Limb (tissue), 2 donors: ENCODE measurements at regions not wholly inside any gene's neighbourhood (a gene's known extent, or its start where the extent isn't known, plus 50 kb on each side); places are given as distances from the start of the nearest gene placed in this dataset.

Experiments
- DNase-seq, 2 donors: peaks; one replicate each; pipeline ENCODE4 v3.0.0-alpha.2; 2016; ENCODE audit errors: extremely low spot score in 2 of 2

DNA sequence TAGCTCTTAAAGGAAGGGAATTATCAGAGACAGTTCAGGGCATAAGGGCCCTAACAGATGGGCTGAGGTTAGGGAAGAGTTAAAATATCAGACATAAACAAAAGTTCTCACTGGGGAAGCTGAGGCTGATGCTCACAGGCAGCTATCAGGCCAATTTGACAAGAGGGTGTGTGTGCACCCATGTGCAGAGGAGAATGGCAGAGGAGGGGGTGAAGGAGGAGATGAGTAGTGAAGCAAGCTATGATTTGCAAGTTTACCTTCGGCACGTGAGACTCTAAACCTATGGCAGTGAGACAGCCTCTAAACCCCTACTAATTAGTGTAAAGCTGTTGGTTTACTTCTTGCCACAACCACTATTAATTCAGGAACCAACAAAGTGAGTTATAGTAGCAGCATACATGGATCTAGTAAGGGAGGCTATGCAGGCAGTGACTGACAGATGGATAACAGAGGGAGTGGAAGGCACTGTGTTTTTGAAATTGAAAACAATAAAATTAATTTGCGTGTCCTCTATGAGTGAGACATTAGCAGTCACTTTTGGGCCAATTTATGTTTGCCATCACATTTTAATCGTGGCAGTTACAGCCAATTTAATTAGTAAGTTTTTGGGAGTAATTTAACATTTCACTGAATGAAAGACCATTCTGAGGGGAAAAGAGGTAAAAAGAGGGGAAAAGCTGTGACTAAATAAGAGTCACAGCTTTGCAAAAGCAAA, 99.6 kb upstream of the HTR2A start:
- DNase-seq = no peak

DNA sequence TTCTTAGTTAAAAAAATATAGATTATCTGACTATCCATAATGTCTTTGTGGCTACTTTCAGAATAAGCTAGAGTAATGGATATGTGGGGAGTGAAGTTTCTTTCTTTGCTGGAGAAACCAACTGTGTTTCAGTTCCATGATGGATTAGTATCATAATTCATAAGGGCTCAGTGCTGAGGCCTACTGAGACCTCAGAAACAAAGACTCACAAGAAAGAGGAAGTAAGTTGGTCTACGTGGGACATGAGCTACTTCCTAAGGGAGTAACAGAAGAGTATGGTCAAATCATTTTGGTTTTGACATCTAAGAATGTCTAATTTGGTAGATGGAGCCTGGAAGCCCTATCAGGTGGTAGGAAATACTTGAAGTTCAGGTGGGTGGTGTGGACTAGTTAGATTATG, 99.0 kb upstream of the HTR2A start:
- no peak for DNase-seq

DNA sequence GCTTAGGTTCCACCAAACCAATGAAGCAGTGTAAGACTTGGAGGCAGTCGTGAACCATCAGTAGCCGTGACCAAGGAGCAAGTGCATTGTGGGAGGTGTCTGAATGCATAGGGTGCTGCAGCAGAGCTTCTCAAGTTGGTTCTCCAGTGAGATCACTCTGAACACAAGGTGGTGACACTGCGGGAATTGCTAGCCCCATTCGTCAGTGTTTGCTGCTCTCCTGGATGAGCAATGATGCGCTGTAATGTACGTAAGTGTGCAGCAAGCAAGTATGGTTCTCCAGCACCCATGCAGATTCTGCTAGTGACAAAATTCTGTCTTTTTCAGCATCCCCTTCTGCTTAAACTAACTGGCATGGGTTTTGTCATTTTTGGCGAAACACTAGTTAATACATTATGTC, 97.6 kb upstream of the HTR2A start:
- DNase-seq = no peak

DNA sequence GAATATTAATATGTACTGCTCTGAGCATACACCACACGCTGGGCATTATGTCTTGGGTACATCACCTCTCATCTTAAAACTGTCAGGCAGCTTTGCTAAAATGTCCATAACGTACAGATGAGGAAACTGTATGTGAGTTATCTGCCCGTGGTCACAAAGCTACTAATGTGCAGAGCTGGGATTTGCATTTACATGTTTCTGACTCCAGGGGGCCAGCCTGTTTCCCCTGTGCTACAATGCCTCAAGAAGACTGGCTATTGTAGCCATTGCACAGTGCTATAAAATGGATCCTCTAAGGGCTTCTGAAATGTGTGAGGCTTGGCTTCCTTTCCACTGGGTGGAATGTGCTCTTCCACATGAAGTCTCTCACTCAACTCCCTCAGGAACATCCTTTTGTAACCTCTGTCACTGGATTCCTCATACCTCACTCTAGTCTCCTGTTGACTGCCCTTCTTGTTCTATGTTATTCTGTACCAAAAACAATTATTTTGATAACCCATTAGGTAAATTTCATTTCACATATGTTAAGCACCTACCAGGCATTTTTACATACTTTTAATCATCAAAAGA, 95.6 kb upstream of the HTR2A start:
- no peak for DNase-seq

DNA sequence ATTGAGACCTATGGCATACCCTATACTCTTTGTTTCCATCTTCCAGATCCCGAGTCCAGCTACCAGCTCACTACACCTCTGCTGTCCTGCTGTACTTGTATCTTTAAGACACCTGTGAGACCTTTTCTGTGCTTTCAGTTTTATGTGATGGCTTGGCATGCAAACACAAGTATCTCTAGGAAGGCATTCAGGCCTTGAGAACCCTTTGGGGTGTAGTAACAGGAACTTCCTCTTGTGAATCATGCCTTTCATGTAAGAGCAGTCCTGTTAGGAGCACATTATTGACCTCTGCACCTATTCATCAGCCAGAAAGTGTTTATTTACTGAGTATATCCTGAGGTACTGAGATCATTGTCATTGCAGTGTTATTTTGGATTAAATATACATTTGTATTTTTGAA, 87.0 kb upstream of the HTR2A start:
- DNase-seq = no peak

DNA sequence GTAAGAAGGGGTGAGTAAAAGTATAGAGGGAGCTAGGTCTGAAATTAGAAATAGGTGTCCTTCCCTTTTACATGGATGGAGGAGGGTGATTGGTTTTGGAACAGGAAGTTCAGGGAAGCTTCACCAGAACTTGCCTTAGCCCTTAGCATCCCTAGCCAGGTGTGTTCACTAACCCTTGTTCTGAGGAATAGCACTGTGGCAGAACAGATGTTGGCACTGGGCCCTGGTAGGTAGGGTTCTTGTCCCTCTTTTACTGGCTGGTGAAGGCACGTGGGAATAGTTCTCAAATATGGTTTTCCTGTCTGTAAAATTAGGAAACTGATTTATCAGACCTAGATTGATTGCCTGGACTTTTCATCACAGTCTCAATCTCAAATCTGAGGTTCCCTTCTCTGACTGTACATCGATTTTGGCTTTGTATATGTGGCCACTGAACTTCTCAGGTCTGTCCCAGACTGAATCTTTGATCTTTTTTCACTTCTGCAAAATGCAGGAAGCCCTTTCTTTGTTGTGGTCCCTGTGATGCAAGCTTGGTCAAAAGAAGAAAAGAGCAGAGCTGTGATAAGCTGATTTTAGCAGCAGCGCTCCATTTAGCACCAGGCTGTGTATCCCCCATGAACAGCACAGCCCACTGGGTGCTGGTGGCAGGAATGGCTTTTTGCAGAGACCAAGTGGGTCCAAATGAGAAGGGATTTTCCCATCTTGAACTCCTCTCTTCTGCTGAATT, 86.2 kb upstream of the HTR2A start:
- no peak for DNase-seq

DNA sequence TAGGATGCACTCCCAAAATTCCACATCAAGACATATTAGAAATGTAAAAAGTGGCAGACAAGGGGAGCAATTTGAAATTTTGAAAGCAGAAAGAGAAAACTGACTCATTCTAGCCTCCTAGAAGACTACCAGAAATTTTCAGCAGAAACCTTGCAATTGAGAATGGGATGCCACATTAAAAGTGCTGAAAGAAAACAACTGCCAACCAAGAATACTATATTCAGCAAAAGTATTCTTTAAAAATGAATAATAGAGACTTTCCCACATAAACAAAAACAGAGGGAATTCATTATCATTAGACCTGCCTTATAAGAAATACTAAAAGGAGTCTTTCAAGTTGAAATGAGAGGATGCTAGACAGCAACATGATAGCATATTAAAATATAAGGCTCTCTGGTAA, 78.3 kb upstream of the HTR2A start:
- DNase-seq = no peak

DNA sequence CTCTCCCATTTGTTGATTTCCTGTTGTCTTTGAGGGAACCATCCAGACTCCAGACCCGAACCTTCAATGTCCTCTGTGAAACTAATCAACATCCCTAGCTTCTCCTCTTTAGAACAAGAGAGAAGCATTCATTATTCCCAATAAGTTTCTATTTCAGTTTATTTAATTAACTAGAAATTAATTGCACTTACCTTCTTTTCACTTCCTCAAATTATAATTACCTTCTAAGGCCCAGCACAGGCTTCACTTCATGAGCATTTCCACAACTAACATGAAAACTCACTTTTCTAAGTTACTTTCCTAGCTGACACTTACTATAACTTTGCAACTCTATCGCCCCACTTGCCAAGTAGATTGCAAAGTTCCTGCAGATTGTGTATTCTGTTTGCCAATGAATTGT, 71.6 kb upstream of the HTR2A start:
- no peak for DNase-seq

DNA sequence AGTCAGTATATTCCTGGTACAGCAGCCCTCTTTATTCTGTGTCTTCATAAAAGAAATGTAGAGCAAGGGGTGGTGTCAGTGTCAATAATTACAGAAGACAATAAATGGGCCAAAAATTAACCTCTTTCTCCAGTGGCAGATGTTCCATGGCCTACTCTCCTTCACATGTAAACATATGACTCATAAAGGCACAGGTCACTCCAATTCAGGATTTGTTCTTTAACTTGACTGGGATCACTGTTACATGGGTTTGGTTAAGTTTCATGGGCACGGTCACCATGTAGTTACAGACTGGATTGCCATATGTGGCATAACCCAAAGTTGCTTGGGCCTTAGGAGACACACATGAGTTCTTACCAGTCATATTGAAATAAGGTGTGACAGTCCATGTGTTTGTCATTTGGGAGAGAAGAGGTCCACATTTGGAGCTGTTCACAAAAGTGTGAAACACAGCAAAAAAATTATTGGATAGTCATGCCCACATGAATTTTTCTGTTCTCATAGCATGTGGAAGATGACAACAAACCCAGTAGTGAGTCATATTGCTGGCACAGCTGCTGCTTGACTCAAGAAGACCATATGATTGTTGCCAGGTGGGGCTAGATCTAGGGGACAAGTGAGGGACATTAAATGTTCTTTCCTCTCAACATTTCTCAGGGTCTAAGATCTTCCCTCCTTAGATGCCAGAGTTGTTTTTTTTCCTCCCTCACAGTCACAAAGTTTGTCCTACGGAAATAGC, 68.1 kb upstream of the HTR2A start:
- DNase-seq = no peak

DNA sequence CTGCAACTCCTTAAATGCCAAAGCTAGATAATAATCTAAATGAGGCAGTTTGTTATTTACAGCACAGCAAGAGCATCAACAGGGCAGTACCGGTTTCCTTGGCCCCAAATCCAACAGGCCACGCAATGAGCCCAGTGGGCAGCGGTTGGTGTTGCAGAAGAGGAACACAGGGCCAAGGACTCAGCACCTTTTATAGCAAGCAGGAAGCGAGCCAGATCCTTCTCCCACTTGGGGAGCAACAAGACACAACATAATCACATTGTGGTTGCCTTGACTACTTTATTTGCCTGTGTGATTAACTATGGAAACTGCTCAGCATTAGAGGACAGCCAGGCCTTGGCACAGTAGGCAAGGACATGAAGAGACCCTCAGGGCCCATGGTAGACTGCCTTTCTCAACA, 67.1 kb upstream of the HTR2A start:
- DNase-seq = no peak

DNA sequence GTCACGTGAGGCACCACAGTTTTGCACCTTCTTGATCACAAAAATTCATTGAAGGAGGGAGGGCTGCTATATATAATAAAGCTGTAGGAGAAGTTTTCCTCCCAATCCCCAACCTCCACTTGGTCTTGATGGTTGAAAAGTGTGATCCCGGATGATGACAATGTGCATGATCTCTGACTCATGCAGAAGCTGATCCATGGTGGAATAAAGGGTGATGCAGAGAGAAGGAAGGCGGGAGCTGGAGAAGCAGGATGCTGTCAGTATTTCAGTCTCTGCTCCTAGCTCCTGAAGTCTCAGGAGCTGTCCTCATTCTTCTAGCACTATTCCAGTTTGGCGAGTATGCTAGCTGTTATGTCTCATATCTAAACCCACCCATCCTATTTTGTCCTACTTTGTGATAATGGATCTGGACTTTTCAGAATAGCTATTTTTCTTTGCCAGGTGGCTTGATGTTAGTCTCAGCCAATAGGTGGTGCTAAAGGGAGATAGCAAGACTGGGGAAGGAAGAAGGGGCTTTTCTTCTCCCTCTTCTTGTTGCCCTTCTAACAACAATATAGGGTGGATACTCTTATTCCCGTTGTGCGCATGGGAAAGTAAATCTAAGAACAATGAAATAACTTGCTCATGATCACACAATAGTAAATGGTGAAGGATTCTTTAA, 65.6 kb upstream of the HTR2A start:
- DNase-seq = no peak

DNA sequence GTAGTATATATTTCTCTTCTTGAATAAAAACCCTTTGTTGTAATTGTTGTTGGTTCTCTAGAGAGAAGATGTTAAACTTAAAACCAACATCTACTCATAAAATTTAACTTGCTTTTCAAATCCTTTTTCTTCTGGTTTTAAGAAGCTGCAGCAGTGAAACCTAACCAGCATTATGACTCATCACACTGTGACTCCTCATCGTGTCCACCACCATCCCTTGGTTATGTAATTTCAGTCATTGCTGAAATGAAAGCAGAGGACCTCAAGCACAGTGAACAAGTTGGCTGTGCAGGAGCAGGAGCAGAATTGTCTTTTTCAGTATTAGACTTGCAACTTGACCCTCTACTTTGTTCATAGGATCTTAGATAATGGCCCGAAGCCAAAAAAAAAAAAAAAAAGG, 64.9 kb upstream of the HTR2A start:
- DNase-seq = no peak

DNA sequence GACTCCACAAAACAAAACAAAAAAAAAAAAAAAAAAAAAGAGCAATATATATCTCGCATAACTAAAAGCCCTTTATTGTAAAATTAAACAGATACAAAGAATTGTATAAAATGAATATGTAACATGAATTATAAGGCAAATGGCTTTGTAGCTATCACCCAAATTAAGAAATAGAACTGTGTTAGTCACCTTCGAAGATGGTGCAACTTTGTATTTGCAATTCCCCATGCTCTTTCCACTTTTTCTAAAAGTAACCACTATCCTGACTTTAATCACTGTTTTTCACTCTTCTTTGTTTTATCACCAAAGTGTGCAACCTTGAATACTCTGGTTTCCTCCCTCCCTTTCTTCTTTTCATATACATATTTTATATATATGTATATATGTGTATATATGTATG, 57.1 kb upstream of the HTR2A start:
- no peak for DNase-seq

DNA sequence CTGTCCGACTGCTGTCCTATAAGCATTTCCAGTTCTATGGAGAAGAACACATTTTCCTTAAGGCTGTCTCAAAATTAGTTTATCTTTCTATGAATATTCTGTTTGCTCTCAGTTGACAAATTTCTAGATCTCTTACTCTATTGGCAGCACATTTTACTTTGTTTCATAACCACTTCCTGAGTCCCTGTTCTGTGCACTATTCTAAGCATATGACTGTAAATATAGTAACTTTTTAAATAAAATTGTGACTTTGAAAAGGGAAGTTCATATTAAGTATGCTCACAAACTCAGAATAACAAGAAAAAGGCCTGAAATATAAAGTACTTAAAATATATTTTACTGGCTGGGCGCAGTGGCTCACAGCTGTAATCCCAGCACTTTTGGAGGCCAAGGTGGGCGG, 56.5 kb upstream of the HTR2A start:
- DNase-seq = no peak

DNA sequence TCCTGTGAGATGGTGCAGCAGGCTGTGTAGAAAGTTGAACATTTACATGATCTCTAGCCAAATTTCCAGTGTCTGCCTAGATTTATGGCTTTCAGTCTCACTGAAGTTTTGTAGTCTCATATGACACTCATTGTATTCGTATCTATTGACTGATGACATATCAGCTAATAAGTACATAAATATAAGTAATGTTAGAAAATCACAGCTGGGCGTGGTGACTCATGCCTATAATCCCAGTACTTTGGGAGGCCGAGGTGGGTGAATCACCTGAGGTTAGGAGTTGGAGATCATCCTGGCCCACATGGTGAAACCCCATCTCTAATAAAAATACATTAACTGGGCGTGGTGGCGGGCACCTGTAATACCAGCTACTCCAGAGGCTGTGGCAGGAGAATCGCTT, 54.7 kb upstream of the HTR2A start:
- DNase-seq = no peak

DNA sequence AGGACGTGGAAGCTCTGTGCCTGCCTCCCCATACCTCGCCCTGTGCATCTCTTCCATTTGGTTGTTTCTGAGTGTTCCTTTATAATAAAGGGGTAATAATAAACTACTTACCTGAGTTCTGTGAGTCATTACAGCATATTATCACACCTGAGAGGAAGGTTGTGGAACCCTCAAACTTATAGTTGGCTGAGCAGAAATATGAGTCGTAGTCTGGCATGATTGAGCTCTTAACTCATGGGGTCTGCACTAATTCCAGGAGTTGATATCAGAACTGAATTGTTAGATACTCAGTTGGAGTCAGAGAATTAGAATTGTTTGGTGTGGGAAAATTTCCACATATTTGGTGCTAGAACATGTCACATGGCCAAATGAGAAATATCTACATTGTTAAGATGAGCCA, 52.4 kb upstream of the HTR2A start:
- DNase-seq = no peak

DNA sequence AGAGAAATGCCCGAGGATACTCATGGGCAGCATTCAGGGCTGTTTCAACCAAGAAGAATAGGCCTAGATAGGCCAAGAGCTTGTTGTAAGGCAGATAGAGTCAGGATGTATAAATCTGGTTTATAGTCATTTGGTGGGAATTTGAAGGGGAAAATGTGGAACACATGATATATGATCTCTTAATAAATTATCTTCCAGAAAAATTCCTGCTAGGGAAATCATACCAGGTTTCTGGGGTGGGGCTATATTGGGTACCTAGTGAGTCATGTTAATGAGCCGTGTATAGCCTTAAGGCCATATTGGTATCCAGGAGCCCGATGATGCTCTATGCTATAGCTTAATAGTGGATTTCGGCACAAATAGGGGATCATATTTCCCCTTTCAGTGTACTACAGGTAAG, 51.5 kb upstream of the HTR2A start:
- no peak for DNase-seq

DNA sequence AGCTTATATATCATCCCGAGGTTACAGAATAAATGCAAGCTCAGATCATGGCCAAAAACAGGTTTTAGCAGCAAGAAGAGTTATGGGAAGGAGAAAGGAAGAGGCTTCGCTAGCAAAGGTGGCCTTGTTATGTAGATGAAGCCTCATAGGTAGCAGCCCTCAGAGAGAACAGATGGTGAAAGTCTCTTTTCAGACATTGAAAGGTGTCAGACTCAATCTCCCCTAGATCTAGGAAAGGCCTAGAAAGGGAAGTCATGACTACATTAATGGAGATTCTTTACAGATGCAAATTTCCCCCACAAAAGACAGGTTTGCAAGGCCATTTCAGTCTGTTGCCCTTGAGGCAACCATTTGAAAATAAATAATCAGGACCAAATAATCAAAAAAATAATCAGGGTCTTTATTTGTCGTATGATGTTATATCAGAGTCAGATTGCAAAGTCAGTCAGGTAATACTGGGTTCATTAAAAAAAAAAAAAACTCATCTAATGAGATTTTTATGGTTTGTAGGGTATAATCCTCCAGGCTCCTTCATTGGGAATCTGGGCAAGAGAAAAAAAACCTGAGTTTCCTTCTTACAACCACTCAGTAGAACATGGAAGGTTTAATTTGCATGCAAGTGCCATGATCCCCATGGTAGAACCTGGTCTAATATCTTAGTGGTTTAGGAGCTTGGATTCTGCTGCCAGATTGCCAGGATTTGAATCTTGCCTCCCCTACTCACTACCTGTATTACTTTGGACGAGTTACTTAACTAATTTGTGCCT, 50.8 kb upstream of the HTR2A start:
- no peak for DNase-seq
